LNCAP (cell line): ENCODE measurements at regions not wholly inside any gene's neighbourhood (a gene's known extent, or its start where the extent isn't known, plus 50 kb on each side); places are given as distances from the start of the nearest gene placed in this dataset.

Source experiments
- CTCF ChIP-seq: fragments of 450-650 bp; IDR thresholded peaks from 2 replicates; pipeline ENCODE4 v1.5.1; 2017; ENCODE audit warnings: mild to moderate bottlenecking

GRCh38 chr15:69854001-69854400 lies 243.7 kb downstream of the TLE3 start:
- TF ChIP-seq CTCF: no peak

GRCh38 chr15:69854521-69855181 lies 243.1 kb downstream of the TLE3 start:
- TF ChIP-seq CTCF: no peak

- no peak for TF ChIP-seq CTCF
Observed at GRCh38 chr15:69855258-69856000, 242.3 kb downstream of the TLE3 start.

GRCh38 chr15:69857250-69857649 lies 240.5 kb downstream of the TLE3 start:
- TF ChIP-seq CTCF: no peak

GRCh38 chr15:69857686-69858391 lies 239.9 kb downstream of the TLE3 start:
- no peak for TF ChIP-seq CTCF

GRCh38 chr15:69858456-69858855 lies 239.3 kb downstream of the TLE3 start:
- TF ChIP-seq CTCF: no peak

- TF ChIP-seq CTCF: no peak
Observed at GRCh38 chr15:69859866-69860265, 237.9 kb downstream of the TLE3 start.
